MM.1S (cell line): ENCODE measurements at regions not wholly inside any gene's neighbourhood (a gene's known extent, or its start where the extent isn't known, plus 50 kb on each side); places are given as distances from the start of the nearest gene placed in this dataset.

Experiments
- EZH2 ChIP-seq: fragments of 300-600 bp; sonication (generic); optimal IDR thresholded peaks from 2 replicates; pipeline ENCODE3; 2017; ENCODE audit warnings: low read depth, mild to moderate bottlenecking, antibody characterized with exemption, low read length, mixed read lengths
- TF ChIP-seq, protein P1 (sequence below): fragments of 300-600 bp; sonication (generic); IDR thresholded peaks from 2 replicates; pipeline ENCODE4 v1.5.1; 2016; ENCODE audit warnings: antibody characterized with exemption, low read length, mixed read lengths

DNA sequence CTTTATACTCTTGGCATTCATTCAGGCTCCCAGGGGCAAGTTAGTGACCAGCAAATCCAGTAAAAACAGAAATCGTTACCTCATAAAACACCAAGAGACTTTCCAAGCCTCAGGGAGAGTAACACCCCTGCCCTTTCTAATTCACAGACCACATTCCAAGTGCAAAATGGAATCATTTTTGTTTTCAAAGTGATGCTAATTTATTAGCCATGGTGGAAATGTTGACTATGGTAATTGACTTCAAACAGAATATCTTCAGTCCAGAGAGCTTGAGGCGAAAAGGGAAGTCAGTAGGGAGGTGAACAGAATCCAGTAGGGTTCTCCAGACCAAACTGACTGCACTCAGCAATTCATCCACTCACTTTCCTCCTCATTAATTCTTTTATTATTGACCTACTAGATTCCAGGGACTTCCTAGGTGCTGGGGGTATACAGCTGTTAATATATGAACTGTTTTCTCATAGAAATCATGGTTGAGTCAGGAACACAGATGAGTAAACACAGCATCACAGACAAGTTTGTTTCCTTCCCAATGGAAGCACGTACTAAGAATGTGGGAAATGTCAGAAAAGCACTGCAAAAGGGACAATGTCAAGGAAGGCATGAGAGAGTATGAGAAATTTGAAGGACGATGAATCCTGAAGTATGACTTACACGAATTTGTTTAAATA lies 388.5 kb upstream of the C1orf87 start:
- TF ChIP-seq, protein P1, sequence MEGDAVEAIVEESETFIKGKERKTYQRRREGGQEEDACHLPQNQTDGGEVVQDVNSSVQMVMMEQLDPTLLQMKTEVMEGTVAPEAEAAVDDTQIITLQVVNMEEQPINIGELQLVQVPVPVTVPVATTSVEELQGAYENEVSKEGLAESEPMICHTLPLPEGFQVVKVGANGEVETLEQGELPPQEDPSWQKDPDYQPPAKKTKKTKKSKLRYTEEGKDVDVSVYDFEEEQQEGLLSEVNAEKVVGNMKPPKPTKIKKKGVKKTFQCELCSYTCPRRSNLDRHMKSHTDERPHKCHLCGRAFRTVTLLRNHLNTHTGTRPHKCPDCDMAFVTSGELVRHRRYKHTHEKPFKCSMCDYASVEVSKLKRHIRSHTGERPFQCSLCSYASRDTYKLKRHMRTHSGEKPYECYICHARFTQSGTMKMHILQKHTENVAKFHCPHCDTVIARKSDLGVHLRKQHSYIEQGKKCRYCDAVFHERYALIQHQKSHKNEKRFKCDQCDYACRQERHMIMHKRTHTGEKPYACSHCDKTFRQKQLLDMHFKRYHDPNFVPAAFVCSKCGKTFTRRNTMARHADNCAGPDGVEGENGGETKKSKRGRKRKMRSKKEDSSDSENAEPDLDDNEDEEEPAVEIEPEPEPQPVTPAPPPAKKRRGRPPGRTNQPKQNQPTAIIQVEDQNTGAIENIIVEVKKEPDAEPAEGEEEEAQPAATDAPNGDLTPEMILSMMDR: no peak
- no peak for TF ChIP-seq EZH2
